ENCODE measurements at regions not wholly inside any gene's neighbourhood (a gene's known extent, or its start where the extent isn't known, plus 50 kb on each side); places are given as distances from the start of the nearest gene placed in this dataset.

DNA sequence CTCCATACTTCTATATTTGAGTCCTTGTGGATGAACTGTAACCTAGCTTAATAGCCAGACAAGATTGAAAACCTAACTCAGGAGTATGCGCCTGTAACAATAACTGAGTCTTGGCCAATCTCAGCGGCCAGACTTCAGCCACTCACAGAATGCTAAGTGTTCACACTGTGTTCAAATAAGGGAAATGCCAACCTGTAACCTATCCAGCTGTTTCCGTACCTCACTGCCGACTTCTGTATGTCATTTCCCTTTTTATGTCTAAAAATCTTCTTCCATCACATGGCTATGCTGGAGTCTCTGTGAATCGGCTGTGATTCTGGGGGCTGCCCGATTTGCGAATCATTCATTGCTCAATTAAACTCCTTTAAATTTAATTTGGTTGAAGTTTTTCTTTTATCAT is 169.2 kb downstream of the NFKBIZ start:
- H3K27ac ChIP-seq (ENCODE audit: low read length): no peak overlapping the region
- H3K4me2 ChIP-seq (ENCODE audit: low read depth, low read length): no peak overlapping the region
- no peak overlapping the region for H3K9ac ChIP-seq (ENCODE audit: low read length)
- H3K4me3 ChIP-seq (ENCODE audit: low read length): no peak overlapping the region
- no peak overlapping the region for H2AFZ ChIP-seq (ENCODE audit: low read length)
- TF ChIP-seq EZH2phosphoT487 (IDR thresholded peaks at IDR 0.05; ENCODE audit: low read length): no peak
- TF ChIP-seq, protein P1, sequence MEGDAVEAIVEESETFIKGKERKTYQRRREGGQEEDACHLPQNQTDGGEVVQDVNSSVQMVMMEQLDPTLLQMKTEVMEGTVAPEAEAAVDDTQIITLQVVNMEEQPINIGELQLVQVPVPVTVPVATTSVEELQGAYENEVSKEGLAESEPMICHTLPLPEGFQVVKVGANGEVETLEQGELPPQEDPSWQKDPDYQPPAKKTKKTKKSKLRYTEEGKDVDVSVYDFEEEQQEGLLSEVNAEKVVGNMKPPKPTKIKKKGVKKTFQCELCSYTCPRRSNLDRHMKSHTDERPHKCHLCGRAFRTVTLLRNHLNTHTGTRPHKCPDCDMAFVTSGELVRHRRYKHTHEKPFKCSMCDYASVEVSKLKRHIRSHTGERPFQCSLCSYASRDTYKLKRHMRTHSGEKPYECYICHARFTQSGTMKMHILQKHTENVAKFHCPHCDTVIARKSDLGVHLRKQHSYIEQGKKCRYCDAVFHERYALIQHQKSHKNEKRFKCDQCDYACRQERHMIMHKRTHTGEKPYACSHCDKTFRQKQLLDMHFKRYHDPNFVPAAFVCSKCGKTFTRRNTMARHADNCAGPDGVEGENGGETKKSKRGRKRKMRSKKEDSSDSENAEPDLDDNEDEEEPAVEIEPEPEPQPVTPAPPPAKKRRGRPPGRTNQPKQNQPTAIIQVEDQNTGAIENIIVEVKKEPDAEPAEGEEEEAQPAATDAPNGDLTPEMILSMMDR (IDR thresholded peaks at IDR 0.05; ENCODE audit: low read length): no peak
- no peaks in the 10 kb centered on the region for H3K79me2 ChIP-seq (ENCODE audit: low read length)
- H3K9me2 ChIP-seq (replicated peaks; ENCODE audit: insufficient read depth, low read length): no peaks in the 10 kb centered on the region
- no peaks in the 10 kb centered on the region for H3K27me3 ChIP-seq (replicated peaks; ENCODE audit: insufficient read depth, low read length)
- H3F3A ChIP-seq (ENCODE audit: insufficient read depth, low read length): no peaks in the 10 kb centered on the region
- no peaks in the 10 kb centered on the region for H3K36me3 ChIP-seq (replicated peaks; ENCODE audit: insufficient read depth, low read length)
- DNase-seq: no peak
- no peaks in the 10 kb centered on the region for H3K4me1 ChIP-seq (ENCODE audit: low read length)
- no peaks in the 10 kb centered on the region for H4K20me1 ChIP-seq (ENCODE audit: insufficient read depth, low read length)
- H3K9me3 ChIP-seq (replicated peaks; ENCODE audit: insufficient read depth, low read length): no peaks in the 10 kb centered on the region

DNA sequence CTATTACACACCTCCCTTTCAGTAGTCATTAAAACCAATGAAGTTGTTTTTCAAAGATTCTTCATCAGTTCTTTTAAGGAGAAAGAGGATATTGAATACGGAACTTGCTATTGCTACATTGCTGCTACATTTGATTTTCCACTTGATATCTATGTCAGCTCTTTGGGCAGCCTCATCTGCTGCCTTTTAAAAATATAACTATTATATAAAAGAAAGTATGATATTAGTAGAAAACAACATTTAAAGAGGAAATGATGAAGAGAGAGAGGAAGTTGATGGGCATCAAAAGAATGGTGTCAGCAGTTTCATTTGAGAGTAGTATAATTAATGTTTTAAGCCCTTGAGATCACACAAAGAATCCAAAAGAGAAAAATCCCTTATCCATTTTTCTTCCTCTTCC is 171.4 kb downstream of the NFKBIZ start:
- no peak overlapping the region for H3K4me2 ChIP-seq (ENCODE audit: low read depth, low read length)
- no peaks in the 10 kb centered on the region for H4K20me1 ChIP-seq (ENCODE audit: insufficient read depth, low read length)
- no peak overlapping the region for H3K27ac ChIP-seq (ENCODE audit: low read length)
- H3K4me1 ChIP-seq (ENCODE audit: low read length): no peaks in the 10 kb centered on the region
- no peaks in the 10 kb centered on the region for H3K27me3 ChIP-seq (replicated peaks; ENCODE audit: insufficient read depth, low read length)
- TF ChIP-seq, protein P1 (IDR thresholded peaks at IDR 0.05; ENCODE audit: low read length): no peak
- no peak for TF ChIP-seq EZH2 (optimal IDR thresholded peaks at IDR 0.05; ENCODE audit: low read depth, low read length)
- TF ChIP-seq EZH2phosphoT487 (IDR thresholded peaks at IDR 0.05; ENCODE audit: low read length): no peak
- no peaks in the 10 kb centered on the region for H3K9me3 ChIP-seq (replicated peaks; ENCODE audit: insufficient read depth, low read length)
- H2AFZ ChIP-seq (ENCODE audit: low read length): no peak overlapping the region
- H3K36me3 ChIP-seq (replicated peaks; ENCODE audit: insufficient read depth, low read length): no peaks in the 10 kb centered on the region
- H3K9ac ChIP-seq (ENCODE audit: low read length): no peak overlapping the region
- H3K4me3 ChIP-seq (ENCODE audit: low read length): no peak overlapping the region
- H3K79me2 ChIP-seq (ENCODE audit: low read length): no peaks in the 10 kb centered on the region
- no peaks in the 10 kb centered on the region for H3F3A ChIP-seq (ENCODE audit: insufficient read depth, low read length)
- no peaks in the 10 kb centered on the region for H3K9me2 ChIP-seq (replicated peaks; ENCODE audit: insufficient read depth, low read length)
- no peak for DNase-seq

DNA sequence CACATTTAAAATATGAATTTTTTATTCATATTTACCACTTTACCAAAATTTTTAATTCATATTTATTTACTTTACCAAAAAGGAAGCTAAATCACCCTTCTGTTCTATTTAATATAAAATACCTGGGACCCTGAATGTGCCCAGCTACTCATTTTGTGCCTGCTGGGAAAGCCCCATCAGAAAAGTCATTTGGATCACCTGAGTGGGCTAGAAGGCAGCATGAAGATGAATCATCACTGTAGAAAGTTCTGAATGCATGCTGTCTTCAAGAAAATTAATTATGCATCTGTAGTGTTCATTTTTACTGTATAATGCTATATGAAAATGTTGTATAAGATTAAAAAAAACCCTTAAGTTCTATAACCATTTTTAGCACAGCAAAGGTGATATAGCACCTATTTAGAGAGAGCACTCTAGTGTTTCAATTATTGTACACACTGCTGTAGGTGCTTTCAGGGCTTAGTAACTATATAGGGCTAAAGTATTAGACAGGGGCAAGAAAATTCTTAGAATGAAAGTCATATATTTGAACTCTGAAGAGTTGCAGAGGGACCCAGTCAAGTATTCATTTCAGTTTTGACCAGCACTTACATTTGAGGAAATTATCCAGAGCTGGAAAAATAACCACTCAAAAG is 175.1 kb downstream of the NFKBIZ start:
- no peak for DNase-seq
- Histone ChIP-seq H2AFZ (ENCODE audit: low read length) (no peak overlapping the region), H3K4me2 (ENCODE audit: low read depth, low read length) (no peak overlapping the region), H3K9ac (ENCODE audit: low read length) (no peak overlapping the region), H3K27ac (ENCODE audit: low read length) (no peak overlapping the region), H3K9me2 (replicated peaks; ENCODE audit: insufficient read depth, low read length) (no peaks in the 10 kb centered on the region), H3K79me2 (ENCODE audit: low read length) (no peaks in the 10 kb centered on the region), H3K36me3 (replicated peaks; ENCODE audit: insufficient read depth, low read length) (no peaks in the 10 kb centered on the region), H3K27me3 (replicated peaks; ENCODE audit: insufficient read depth, low read length) (no peaks in the 10 kb centered on the region), H4K20me1 (ENCODE audit: insufficient read depth, low read length) (no peaks in the 10 kb centered on the region), H3K4me3 (ENCODE audit: low read length) (no peak overlapping the region), H3K9me3 (replicated peaks; ENCODE audit: insufficient read depth, low read length) (no peaks in the 10 kb centered on the region), H3F3A (ENCODE audit: insufficient read depth, low read length) (no peaks in the 10 kb centered on the region), H3K4me1 (ENCODE audit: low read length) (no peaks in the 10 kb centered on the region)
- TF ChIP-seq, protein P1 (IDR thresholded peaks at IDR 0.05; ENCODE audit: low read length): no peak
- no peak for TF ChIP-seq EZH2phosphoT487 (IDR thresholded peaks at IDR 0.05; ENCODE audit: low read length)
- no peak for TF ChIP-seq EZH2 (optimal IDR thresholded peaks at IDR 0.05; ENCODE audit: low read depth, low read length)

Data from MM.1S (cell line).